ENCODE measurements at regions not wholly inside any gene's neighbourhood (a gene's known extent, or its start where the extent isn't known, plus 50 kb on each side); places are given as distances from the start of the nearest gene placed in this dataset.
A peak's percentile ranks its signal among the peaks of the same experiment; 100 is the strongest.

DNA sequence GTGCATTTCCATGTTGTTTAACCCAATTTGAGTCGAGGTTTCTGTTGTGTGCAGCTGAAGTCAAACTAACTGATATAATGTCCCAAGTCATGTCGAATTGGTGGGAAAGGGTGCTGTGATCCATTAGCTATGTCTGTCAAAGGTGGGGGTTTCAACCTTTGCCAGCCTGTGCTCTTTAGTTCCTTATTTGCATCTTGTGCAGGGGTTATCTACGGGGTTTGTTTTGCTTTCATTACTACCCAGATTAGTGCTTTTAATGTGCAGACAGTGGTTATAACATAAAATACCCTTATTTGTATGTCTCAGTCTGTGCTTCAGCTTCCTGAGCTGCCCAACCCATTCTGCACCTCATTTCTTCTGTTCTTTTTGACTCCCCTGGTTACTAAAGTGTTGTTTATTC is 271.9 kb upstream of the CXCR4 start:
- peak overlapping the region; percentile 81; the same call in 1 of the 2 replicates for H2AFZ ChIP-seq (ENCODE audit: low read length)
- intact Hi-C loops (cut with micrococcal nuclease; ENCODE audit: unreplicated experiment) = loop anchor here (5.0 to 10.0 kb wide), 3 partner anchors 648 to 1335 kb away; partner anchors contain the start of genes RAB3GAP1 and UBXN4
- no peaks in the 10 kb centered on the region for H3K9me3 ChIP-seq (ENCODE audit: low read length)
- H3K4me2 ChIP-seq (ENCODE audit: low read length) = peak overlapping the region; percentile 85
- H3K79me2 ChIP-seq (ENCODE audit: insufficient read depth, low read depth, low read length) = 0 out of 2 replicates have a peak, but pooled peaks cover 4% of the 10 kb centered on the region
- H3K9me2 ChIP-seq (ENCODE audit: insufficient read depth, low read length) = no peaks in the 10 kb centered on the region
- H3K36me3 ChIP-seq (ENCODE audit: insufficient read depth, low read length) = no peaks in the 10 kb centered on the region
- H3K27ac ChIP-seq (ENCODE audit: low read depth, low read length, poor library complexity, severe bottlenecking) = peak overlapping the region; percentile 98
- peak overlapping the region; percentile 52 for H3K4me3 ChIP-seq (ENCODE audit: low read depth, low read length, poor library complexity, severe bottlenecking)
- no peak for TF ChIP-seq EZH2phosphoT487 (IDR thresholded peaks at IDR 0.05; ENCODE audit: borderline replicate concordance, low read depth, low read length)
- TF ChIP-seq, protein P1, sequence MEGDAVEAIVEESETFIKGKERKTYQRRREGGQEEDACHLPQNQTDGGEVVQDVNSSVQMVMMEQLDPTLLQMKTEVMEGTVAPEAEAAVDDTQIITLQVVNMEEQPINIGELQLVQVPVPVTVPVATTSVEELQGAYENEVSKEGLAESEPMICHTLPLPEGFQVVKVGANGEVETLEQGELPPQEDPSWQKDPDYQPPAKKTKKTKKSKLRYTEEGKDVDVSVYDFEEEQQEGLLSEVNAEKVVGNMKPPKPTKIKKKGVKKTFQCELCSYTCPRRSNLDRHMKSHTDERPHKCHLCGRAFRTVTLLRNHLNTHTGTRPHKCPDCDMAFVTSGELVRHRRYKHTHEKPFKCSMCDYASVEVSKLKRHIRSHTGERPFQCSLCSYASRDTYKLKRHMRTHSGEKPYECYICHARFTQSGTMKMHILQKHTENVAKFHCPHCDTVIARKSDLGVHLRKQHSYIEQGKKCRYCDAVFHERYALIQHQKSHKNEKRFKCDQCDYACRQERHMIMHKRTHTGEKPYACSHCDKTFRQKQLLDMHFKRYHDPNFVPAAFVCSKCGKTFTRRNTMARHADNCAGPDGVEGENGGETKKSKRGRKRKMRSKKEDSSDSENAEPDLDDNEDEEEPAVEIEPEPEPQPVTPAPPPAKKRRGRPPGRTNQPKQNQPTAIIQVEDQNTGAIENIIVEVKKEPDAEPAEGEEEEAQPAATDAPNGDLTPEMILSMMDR (conservative IDR thresholded peaks at IDR 0.05; ENCODE audit: low read length) = no peak
- no peaks in the 10 kb centered on the region for H4K20me1 ChIP-seq (ENCODE audit: insufficient read depth, low read length)
- peaks cover 87% of the 10 kb centered on the region for H3K4me1 ChIP-seq (ENCODE audit: insufficient read depth, low read length, poor library complexity, severe bottlenecking)
- no TSS peak for BruUV-seq (replicated peaks)
- peak; percentile 77 for DNase-seq (ENCODE audit: low spot score)
- POLR2A ChIA-PET = interaction anchor here (0.6 to 2.4 kb wide), 17 partner anchors 8 to 859 kb away, joined by 3 to 16 read pairs (median 4); partner anchors contain the start of genes MCM6 and ZRANB3
- CTCF ChIA-PET (ENCODE audit: unreplicated experiment) = interaction anchor here (1.0 kb wide), 1 partner anchor 34 kb away, joined by 4 read pairs; no protein-coding TSS in a partner anchor

DNA sequence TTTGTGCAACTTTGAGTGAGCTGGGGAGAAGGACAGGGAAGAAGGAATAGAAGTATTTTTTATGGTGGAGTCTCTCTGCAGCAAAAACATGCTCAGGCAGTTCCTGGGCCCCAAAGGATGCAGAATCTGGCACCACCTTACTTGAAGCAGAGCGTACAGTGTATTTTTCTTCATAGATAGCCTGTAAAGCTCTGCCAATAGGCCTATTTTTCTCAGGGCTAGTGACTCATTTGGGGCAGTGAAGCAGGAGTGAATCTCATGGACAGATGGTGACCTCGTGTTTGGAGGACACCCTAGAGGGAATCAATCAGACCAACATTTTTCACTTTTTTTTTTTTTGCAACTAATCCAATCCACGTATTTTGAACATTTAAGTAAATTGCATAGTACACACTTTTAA is 268.1 kb upstream of the CXCR4 start:
- intact Hi-C loops (cut with micrococcal nuclease; ENCODE audit: unreplicated experiment) = no loop called here

More for the DNA sequence above, 268.1 kb upstream of the CXCR4 start:
- H3K9me2 ChIP-seq (ENCODE audit: insufficient read depth, low read length) = no peaks in the 10 kb centered on the region
- no peaks in the 10 kb centered on the region for H3K9me3 ChIP-seq (ENCODE audit: low read length)
- POLR2A ChIA-PET = interaction anchor here (0.6 to 9.7 kb wide), 9 partner anchors 10 to 599 kb away, joined by 3 to 111 read pairs (median 4); no protein-coding TSS in a partner anchor
- TF ChIP-seq EZH2phosphoT487 (IDR thresholded peaks at IDR 0.05; ENCODE audit: borderline replicate concordance, low read depth, low read length) = no peak
- TF ChIP-seq, protein P1 (conservative IDR thresholded peaks at IDR 0.05; ENCODE audit: low read length) = no peak
- BruUV-seq (replicated peaks) = no TSS peak
- H4K20me1 ChIP-seq (ENCODE audit: insufficient read depth, low read length) = no peaks in the 10 kb centered on the region
- no peaks in the 10 kb centered on the region for H3K36me3 ChIP-seq (ENCODE audit: insufficient read depth, low read length)
- no peaks in the 10 kb centered on the region for H3K79me2 ChIP-seq (ENCODE audit: insufficient read depth, low read depth, low read length)
- CTCF ChIA-PET (ENCODE audit: unreplicated experiment) = interaction anchor here (0.6 to 1.0 kb wide), 3 partner anchors 146 to 389 kb away, joined by 3 to 4 read pairs (median 4); no protein-coding TSS in a partner anchor
- no peak overlapping the region for H3K4me3 ChIP-seq (ENCODE audit: low read depth, low read length, poor library complexity, severe bottlenecking)
- H3K4me1 ChIP-seq (ENCODE audit: insufficient read depth, low read length, poor library complexity, severe bottlenecking) = peaks cover 87% of the 10 kb centered on the region
- H3K4me2 ChIP-seq (ENCODE audit: low read length) = peak overlapping the region; percentile 79
- peak overlapping the region; percentile 93 for H3K27ac ChIP-seq (ENCODE audit: low read depth, low read length, poor library complexity, severe bottlenecking)
- no peak for DNase-seq (ENCODE audit: low spot score)
- peak overlapping the region; percentile 56; the same call in 1 of the 2 replicates for H2AFZ ChIP-seq (ENCODE audit: low read length)
